ENCODE measurements at regions not wholly inside any gene's neighbourhood (a gene's known extent, or its start where the extent isn't known, plus 50 kb on each side); places are given as distances from the start of the nearest gene placed in this dataset.

GRCh38 chr16:59645194-59645593, 911.1 kb upstream of the GOT2 start:
- TF ChIP-seq EZH2 (IDR thresholded peaks at IDR 0.05; ENCODE audit: insufficient read depth, poor library complexity, severe bottlenecking) (no peak), EZH2phosphoT487 (IDR thresholded peaks at IDR 0.05; ENCODE audit: insufficient read depth, low read depth) (no peak)
